Activated T-helper 1 cell treated with anti-CD3 and anti-CD28 coated beads, Interleukin-2, amount 50 U/mL, for 16 hours (primary cell): ENCODE measurements at regions not wholly inside any gene's neighbourhood (a gene's known extent, or its start where the extent isn't known, plus 50 kb on each side); places are given as distances from the start of the nearest gene placed in this dataset.

Experiments used
- DNase-seq, 2 donors: peaks; one replicate each; pipeline ENCODE4 v3.0.0-alpha.2; 2020; ENCODE audit warnings: low read depth in 1 of 2, low spot score in 1 of 2

DNA sequence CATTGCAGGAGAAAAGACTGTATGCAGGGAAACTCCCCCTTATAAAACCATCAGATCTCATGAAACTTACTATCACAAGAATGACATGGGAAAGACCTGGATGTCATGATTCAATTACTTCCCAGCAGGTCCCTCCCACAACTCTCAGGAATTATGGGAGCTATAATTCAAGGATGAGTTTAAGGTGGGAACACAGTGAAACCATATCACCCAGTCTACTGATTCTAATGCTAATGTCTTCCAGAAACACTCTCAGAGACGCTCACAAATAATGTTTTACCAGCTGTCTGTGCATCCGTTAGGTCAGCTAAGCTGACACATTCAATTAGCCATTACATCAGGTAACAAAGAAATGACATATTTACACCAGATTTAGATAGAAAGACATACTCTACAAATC, 637.9 kb downstream of the NLGN4Y start:
- DNase-seq = no peak

DNA sequence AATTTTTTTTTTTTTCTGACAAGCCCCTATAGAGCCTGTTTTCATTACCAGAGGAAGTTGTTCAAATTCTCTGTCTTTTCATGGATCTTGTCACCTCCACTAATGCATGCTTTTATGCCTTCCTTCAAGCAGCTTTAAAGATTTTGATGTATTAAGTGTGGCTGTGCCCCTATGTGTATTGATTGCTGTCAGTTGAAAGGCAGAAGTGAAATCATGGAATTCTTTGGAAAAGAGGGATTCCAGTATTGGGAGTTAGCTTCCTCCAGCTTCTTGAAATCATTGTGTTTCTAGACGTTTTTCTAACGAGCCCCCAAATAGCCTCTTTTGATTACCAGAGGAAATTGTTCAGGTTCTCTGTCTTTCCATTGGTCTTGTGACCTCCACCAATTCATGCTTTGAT, 655.6 kb downstream of the NLGN4Y start:
- DNase-seq = no peak

DNA sequence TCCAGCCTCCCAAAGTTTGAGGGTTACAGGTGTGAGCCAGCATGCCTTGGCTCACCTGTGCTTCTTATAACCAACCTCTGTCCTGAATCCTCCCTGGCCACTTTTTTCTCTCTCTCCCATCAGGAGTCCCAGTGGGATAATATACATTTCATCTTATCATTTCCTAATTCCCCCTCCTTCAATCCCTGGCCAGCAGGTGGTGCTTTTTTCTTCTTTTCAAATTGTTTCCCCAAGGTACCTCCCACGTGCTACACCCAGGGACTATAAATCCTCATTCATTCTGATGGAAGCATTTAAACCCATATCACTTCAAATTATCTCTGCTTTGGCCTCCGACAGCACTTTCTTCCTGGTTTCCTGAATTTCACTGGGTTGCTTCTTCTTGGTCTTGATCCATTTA, 704.7 kb downstream of the NLGN4Y start:
- no peak for DNase-seq

DNA sequence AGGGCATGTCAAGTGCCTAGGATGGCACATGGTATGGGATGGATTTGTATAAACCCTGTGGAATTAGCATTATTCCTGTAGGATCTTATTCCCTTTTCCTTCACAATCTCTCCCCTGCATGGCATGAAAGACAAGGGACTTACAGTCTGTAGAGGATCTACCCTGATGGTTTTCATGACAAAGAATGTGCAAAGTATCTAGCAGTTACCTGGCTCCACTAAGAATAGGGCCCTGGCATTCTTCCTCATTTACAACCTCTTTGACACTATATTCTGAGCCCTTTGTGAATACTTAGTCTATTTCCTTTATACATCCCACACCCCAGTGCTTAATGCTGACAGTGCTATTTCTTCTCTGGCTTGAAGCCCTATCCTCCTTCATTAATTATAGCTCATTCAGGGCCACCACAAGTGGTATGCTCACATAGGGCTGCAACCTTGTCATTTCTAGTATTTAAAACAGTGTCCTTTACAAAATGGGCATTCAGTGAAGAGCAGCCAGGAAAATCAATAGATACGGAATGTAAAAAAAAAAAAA, 715.3 kb downstream of the NLGN4Y start:
- DNase-seq = no peak

DNA sequence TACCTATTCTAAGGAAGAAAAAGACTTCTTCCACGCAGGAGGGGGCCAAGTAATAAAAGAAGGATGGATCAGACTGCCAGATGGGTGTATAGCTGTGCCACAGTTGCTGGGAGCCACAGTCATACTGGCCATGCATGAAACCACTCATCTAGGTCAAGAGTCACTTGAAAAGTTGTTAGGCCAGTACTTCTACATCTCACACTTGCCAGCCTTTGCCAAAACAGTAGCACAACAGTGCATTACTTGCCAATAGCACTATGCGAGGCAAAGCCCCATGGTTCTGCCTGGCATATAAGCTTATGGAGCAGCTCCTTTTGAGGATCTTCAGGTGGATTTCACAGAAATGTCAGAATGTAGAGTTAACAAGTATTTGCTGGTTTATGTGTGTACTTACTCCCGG, 735.0 kb downstream of the NLGN4Y start:
- no peak for DNase-seq

DNA sequence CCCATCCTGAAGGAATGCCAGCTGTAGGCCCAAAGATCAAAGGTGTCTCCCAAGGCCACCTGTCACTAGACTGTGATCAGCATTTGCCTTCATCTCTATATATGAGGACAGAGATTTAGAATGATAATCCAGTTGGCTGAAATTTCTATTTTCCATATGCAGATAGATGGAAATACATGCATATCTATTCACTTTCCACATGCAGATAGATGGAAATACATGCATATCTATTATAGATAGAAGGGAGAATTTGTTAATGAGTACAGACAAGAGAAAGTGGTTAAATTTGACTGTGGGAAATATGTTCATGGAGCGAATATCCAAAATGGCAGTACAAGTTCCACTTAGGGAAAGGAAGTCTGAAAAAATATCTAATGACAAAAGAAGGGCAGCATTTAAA, 762.2 kb downstream of the NLGN4Y start:
- DNase-seq = no peak

DNA sequence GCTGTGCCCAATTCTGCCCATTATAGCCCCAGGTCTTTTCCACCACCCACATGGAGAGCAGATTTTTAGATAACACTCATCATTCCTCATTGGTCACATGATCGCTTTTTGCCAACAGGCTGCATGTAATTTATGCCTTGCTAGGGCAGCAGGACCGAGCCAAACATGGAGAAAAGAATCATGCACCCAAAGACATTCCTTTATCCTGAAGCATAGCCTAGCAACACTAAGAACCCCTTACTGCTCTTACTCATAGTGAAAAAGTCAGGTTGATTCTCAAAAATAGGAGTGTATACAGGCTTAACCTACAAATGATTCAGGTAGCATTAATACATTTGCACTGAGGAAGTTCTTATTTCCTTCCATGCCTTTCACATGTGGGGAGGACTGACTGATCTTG, 765.5 kb downstream of the NLGN4Y start:
- no peak for DNase-seq

DNA sequence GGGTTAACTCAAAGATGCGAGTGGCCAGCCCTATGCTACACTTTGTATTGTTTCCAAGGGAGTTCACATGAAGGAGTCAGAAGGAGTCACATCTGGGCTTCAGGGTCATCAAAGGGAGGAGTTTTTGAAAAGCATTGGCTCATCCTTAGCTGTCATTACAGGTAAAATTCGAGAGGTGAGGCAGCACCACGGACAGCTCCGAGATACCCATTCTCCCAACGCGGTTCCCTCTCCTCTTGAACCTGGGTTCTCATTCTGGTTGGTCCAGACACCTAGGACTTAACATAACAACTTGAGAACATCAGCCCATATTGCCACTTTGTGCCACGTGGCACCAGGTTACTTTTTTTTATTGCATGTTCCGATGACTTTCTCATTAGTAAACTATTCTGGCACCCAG, 768.6 kb downstream of the NLGN4Y start:
- no peak for DNase-seq

DNA sequence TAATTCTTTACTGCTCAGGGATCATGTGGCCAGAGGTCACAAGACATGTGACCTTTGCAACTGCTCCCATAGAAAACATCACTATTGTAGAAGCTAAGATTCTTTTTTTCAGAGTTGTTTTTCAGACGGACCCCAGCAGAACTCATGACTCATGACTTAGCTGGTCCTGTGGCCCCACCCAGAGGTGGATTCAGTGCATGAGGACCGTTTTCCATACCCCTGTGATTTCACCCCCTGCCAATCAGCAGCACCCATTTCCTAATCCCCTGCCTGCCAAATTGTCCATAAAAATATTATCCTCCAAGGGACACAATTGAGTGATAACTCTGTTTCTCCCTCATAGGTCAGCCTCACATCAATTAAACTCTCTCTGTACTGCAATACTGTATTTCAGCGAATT, 777.5 kb downstream of the NLGN4Y start:
- no peak for DNase-seq

DNA sequence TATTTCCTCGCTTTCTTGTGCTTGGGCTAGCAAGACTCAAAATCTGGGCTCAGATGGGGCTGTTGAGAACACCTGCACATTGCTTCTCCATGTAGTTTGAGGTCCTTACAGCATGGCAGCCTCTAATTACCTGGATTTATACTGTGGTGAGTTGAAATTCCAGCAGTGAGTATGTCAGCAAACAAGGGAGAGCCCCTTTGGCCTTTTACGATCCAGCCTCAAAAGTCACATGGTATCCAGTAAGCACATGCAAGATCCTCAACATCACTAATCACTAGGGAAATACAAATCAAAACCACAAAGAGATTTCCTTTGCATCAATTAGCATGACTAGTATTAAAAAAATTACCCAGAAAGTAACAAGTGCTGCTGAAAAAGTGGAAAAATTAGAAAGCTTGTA, 787.8 kb downstream of the NLGN4Y start:
- no peak for DNase-seq

DNA sequence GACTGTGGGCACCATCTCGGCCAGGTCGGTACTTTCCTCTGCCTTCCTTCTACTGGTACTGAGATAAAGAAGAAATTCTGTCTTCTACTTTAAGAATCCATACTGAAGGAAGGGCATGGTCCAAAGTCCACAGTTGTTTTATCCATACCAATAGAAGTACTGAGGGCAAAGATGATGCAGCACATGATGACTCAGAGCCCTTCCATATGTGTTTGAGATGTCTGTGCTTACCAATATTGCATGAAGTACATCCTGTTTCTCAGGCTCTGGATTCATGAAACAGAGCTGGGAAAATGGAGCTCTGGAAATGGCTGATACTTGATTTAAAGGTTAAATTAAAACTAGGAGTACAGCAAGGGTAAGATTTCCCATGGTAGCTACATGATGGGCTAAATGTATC, 799.9 kb downstream of the NLGN4Y start:
- no peak for DNase-seq

DNA sequence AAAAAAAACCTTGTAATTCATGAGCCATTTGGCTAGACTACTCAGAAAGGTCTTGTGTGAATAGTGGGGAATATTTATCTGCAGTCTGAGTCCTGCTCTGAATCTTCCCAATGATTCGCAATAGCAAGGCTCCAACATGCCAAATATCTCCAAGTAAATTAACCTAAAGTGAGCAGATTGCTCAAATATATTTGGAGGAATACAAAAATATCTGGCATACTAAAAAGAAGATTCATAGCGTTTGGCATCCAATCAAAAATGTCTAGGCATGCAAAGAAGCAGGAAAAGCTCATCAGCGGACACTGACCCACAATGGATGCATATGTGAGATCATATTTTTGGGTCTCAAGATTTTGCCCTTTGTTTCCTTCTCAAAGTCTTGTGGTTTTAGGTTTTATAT, 800.9 kb downstream of the NLGN4Y start:
- no peak for DNase-seq

DNA sequence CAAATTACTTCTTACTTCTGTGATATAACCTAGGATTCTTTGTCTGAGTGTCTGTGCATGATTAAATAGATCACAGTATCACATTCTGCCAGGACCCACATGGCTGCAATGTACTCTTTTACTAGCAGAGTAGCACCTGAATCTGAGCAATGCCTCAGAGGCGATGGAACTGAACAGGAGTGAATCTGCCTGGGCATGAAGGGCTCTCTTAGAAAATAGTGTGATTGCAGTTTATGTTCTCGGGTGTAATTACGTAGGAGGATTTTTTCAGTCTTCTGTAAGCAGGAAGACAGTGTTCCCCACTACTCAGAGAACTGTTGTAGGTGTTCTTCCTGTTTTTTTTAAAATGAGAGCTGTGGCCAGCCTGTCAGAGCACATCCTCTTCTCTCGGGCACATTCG, 802.3 kb downstream of the NLGN4Y start:
- no peak for DNase-seq

DNA sequence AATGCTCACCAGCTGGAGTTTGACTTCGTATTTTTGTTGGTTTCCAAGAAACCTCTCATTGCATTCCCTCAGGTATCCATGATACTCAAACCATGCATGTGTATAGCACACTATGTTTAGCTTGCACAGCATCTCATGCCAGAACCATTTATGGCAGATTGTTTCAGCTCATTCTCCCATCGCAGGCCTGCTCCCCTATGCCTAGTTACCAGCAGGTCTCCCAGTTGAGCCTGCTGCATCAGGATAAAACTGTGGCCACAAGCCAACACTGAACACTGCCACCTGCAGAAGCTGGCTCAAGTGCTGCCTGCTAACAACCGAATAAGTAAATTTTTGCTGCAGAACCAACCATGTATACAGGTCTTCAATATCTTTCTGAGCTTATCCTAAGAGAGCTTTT, 804.5 kb downstream of the NLGN4Y start:
- no peak for DNase-seq

DNA sequence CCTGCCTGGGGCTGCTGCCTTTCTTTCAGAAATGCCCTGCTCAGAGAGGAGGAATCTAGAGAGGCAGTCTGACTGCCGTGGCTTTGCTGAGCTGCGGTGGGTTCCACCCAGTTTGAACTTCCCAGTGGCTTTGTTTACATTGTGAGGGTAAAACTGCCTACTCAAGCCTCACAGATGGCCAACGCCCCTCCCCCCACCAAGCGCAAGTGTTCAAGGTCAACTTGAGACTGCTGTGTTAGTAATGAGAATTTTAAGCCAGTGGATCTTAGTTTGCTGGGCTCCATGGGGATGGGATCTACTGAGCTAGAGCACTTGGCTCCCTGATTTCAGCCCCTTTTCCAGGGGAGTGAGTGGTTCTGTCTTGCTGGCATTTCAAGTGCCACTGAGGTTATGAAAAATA, 819.2 kb downstream of the NLGN4Y start:
- DNase-seq = no peak

DNA sequence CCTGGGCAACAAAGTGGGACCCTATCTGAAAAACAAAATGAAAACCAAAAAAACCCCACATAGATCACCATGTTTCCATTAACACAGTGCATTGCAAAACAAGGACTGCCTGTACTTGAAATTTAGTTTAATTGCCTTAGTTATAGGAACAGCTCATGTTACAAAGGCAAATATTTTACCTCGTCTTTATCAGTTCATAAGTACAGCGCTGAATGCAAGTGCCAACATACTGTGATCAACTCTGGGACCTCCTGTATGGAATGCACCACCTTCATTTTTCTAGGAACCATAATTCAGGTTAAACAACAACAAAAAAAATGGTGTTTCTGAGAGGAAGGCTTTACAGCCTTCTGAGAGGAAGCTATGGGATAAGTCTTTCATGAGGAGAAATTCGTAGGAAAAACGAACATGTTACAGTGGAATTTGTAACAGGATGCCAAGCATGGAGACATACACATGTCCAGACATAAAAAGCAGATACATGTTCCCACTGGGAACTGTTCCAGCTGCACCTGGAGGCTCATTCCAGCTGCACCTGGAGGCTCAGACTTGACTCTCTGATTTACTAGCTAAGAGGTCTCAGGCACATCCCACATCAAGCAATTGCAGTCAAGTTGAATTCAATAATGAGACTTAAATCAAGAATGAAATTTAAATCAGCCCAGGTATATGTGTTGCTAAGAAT, 821.3 kb downstream of the NLGN4Y start:
- DNase-seq = no peak

DNA sequence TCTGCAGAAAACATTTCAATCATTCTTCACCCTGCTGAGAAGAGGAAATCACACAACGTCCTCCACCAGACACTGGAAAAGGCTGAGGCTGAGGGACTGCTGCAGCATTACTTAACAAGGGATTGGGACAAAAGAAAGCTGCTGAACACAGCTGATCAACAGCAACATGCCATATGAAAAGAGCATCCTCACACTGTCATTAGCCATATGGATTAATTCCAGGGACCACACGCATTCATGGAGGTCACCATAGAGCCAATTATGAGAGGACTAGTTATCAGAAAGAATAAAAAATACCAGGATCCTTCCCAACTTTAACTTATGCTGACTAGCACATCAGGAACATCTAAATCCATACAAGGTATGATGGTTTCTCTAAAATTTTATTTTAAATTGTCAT, 825.0 kb downstream of the NLGN4Y start:
- no peak for DNase-seq

DNA sequence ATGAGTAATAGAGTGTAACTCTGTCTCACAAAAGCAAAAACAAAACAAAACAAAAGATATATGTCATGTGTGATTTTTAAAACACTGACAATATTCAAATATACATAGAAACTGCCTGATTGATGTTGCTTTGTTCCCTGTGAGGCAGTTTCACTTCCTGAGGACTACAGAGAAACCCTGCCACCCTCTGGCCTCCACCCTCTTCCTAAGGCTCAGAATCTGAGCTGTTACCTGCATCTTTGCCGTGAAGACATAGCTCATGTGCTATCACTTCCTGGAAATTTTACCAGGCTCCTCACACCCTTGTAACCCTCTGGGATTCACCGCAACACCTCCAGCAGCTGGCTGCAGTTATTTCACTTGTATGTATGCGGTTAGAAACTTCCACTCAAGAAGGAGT, 831.0 kb downstream of the NLGN4Y start:
- no peak for DNase-seq

DNA sequence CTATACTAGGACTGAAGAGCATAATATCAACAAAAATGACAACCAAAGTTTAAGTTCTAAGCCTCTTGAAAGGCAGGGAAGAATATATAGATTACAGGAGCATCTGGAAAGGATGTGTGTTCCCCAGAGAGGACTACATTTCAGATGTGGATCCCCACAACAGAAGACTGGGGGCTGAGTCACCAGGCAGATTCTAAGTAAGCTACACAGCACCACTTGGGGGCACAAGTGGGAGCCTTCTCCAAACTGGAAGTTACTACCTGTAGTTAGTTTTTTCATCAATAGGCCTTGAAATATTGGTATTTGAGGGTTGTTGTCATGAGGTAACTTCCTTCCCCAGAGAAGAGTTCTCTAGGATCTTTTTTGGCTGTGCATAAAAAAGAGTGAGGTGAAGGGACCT, 836.1 kb downstream of the NLGN4Y start:
- DNase-seq = no peak

DNA sequence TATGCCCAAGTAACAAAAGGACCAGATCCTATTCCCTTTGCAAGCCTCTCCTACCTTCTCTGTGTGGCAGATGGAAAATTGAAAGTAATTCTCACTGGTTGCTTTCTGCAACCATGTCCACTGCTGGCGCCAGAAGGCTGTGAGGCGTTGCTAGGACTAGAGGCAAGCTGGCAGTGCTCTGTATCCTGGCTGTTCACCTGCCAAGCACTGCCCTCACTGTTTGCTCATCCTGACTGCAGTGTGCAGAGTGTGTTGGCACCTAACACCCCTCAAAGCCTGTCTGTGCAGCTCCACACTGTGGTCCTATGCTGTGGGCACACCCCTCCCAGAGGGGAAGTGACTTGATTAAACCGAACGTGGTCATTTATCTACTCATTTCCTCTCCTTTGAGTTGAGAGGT, 840.7 kb downstream of the NLGN4Y start:
- no peak for DNase-seq

DNA sequence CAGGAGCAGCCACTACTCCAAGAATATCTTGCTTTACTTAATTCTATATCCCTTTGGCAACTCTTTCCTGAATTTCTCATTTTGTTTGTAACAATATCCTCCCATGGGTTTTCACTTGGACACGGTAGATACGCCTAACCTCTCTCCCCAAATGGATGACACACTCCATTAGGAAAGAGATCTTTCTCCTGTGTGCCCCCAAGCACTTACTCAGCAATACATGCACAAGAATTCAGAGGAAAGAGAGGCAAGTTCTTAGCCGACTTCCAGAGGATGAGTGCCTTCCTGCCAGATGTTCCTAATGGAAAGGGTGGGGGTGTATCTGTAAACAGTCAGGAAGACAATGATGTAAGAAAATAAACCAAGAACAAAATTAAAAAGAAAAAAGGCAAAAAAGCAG, 844.5 kb downstream of the NLGN4Y start:
- no peak for DNase-seq

DNA sequence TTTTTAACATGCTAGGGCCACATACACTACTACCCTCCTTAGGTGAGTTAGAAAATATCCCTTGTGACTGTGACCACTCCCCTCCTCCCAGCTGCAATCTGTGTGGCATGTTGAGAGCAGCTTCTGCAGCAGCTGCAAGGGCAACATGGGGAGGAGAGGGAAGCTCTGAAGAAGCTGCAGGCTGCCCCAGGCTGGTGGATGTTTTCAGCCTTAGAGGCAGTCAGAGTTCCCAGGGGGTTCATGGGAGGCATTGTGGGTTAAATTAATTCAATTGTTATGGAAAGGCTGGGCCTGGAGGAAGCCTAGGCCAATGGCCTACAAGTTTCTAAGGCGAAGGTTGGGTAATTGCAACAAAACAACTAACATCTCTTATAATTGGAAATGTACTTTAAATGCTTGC, 860.8 kb downstream of the NLGN4Y start:
- no peak for DNase-seq

DNA sequence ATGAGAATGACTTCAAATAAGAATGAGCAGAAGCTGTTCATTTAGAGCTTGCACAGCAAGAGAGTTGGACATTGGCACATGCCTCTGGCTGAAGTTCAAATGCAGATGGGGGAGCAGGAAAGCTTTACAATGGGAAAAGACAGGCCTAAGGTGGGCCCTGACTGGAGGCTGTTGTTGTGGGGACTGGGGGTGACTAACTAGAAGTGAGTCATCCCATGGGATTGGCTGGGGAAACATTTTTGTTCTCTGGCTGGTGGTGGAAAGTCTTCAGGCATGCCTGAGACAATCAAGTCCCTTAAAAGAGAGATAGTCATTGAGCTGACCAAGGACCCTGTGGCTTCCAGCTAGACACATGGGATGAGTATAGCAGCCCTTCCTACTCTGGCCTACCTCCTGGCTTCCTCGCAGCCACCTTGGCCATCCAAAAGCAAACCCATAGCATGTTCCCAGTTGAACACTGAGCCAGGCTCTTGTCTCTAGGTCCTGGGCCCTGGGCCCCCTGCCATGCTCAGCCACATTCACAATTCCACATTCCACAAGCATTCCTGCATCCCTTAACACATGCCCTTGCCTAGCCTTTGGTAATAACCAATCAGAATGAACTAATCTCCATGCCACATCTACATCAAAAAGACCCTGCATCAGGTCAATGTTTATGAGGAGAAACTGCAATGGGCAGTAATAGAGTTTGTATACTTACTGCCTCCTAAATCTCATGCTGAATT, 873.4 kb downstream of the NLGN4Y start:
- no peak for DNase-seq
